ENCODE measurements at regions not wholly inside any gene's neighbourhood (a gene's known extent, or its start where the extent isn't known, plus 50 kb on each side); places are given as distances from the start of the nearest gene placed in this dataset.
"Not testable (repeated sequence)": the region's sequence is repeated elsewhere in the genome, so short reads cannot be mapped to it uniquely, and the experiment has no call there.

GRCh38 chr13:109938255-109938936 lies 152.0 kb upstream of the IRS2 start:
- H3K9me3 ChIP-seq (ENCODE audit: control insufficient read depth, insufficient read depth, low read depth, low read length), result peaks cover 2% of the 10 kb centered on the region; the same call in 1 of the 2 replicates
- H3K27ac ChIP-seq (ENCODE audit: low read depth, low read length), result no peak overlapping the region
- no peaks in the 10 kb centered on the region for H3K4me1 ChIP-seq (ENCODE audit: control insufficient read depth, insufficient read depth, low read length)
- no peaks in the 10 kb centered on the region for H3K27me3 ChIP-seq (ENCODE audit: control insufficient read depth, insufficient read depth, low read length)
- no peak overlapping the region for H3K4me3 ChIP-seq (ENCODE audit: low read depth, low read length)
- no peak overlapping the region for H3K9ac ChIP-seq (ENCODE audit: low read length)
- no peaks in the 10 kb centered on the region for H3K36me3 ChIP-seq (ENCODE audit: control insufficient read depth, insufficient read depth, low read length)

GRCh38 chr13:109934520-109934919 lies 148.1 kb upstream of the IRS2 start:
- not testable (repeated sequence) for H3K4me3 ChIP-seq (ENCODE audit: low read depth, low read length); H3K9me3 ChIP-seq (ENCODE audit: control insufficient read depth, insufficient read depth, low read depth, low read length); H3K27ac ChIP-seq (ENCODE audit: low read depth, low read length); H3K4me1 ChIP-seq (ENCODE audit: control insufficient read depth, insufficient read depth, low read length); H3K27me3 ChIP-seq (ENCODE audit: control insufficient read depth, insufficient read depth, low read length); H3K9ac ChIP-seq (ENCODE audit: low read length); H3K36me3 ChIP-seq (ENCODE audit: control insufficient read depth, insufficient read depth, low read length)

- Histone ChIP-seq H3K27me3 (ENCODE audit: control insufficient read depth, insufficient read depth, low read length) (no peaks in the 10 kb centered on the region), H3K9ac (ENCODE audit: low read length) (no peak overlapping the region), H3K36me3 (ENCODE audit: control insufficient read depth, insufficient read depth, low read length) (no peaks in the 10 kb centered on the region), H3K4me1 (ENCODE audit: control insufficient read depth, insufficient read depth, low read length) (no peaks in the 10 kb centered on the region), H3K4me3 (ENCODE audit: low read depth, low read length) (no peak overlapping the region), H3K27ac (ENCODE audit: low read depth, low read length) (no peak overlapping the region), H3K9me3 (ENCODE audit: control insufficient read depth, insufficient read depth, low read depth, low read length) (no peaks in the 10 kb centered on the region; the same call in 1 of the 2 replicates)
Measured at GRCh38 chr13:109933476-109933875, 147.1 kb upstream of the IRS2 start.

- no peaks in the 10 kb centered on the region for H3K27me3 ChIP-seq (ENCODE audit: control insufficient read depth, insufficient read depth, low read length)
- no peaks in the 10 kb centered on the region for H3K4me1 ChIP-seq (ENCODE audit: control insufficient read depth, insufficient read depth, low read length)
- no peaks in the 10 kb centered on the region for H3K9me3 ChIP-seq (ENCODE audit: control insufficient read depth, insufficient read depth, low read depth, low read length)
- H3K36me3 ChIP-seq (ENCODE audit: control insufficient read depth, insufficient read depth, low read length), result no peaks in the 10 kb centered on the region
- H3K9ac ChIP-seq (ENCODE audit: low read length), result no peak overlapping the region
- H3K27ac ChIP-seq (ENCODE audit: low read depth, low read length), result no peak overlapping the region
- no peak overlapping the region for H3K4me3 ChIP-seq (ENCODE audit: low read depth, low read length)
Measured at GRCh38 chr13:109924376-109924775, 138.0 kb upstream of the IRS2 start.

- no peak overlapping the region for H3K27ac ChIP-seq (ENCODE audit: low read depth, low read length)
- no peaks in the 10 kb centered on the region for H3K36me3 ChIP-seq (ENCODE audit: control insufficient read depth, insufficient read depth, low read length)
- no peaks in the 10 kb centered on the region for H3K9me3 ChIP-seq (ENCODE audit: control insufficient read depth, insufficient read depth, low read depth, low read length)
- no peak overlapping the region for H3K9ac ChIP-seq (ENCODE audit: low read length)
- no peaks in the 10 kb centered on the region for H3K27me3 ChIP-seq (ENCODE audit: control insufficient read depth, insufficient read depth, low read length)
- no peak overlapping the region for H3K4me3 ChIP-seq (ENCODE audit: low read depth, low read length)
- H3K4me1 ChIP-seq (ENCODE audit: control insufficient read depth, insufficient read depth, low read length), result no peaks in the 10 kb centered on the region
Measured at GRCh38 chr13:109922518-109922917, 136.1 kb upstream of the IRS2 start.

- Histone ChIP-seq H3K9ac (ENCODE audit: low read length) (no peak overlapping the region), H3K36me3 (ENCODE audit: control insufficient read depth, insufficient read depth, low read length) (no peaks in the 10 kb centered on the region), H3K4me1 (ENCODE audit: control insufficient read depth, insufficient read depth, low read length) (no peaks in the 10 kb centered on the region), H3K9me3 (ENCODE audit: control insufficient read depth, insufficient read depth, low read depth, low read length) (no peaks in the 10 kb centered on the region), H3K27ac (ENCODE audit: low read depth, low read length) (no peak overlapping the region), H3K27me3 (ENCODE audit: control insufficient read depth, insufficient read depth, low read length) (no peaks in the 10 kb centered on the region), H3K4me3 (ENCODE audit: low read depth, low read length) (no peak overlapping the region)
Measured at GRCh38 chr13:109919715-109920375, 133.5 kb upstream of the IRS2 start.

GRCh38 chr13:109918179-109918711 lies 131.9 kb upstream of the IRS2 start:
- no peaks in the 10 kb centered on the region for H3K9me3 ChIP-seq (ENCODE audit: control insufficient read depth, insufficient read depth, low read depth, low read length)
- no peak overlapping the region for H3K4me3 ChIP-seq (ENCODE audit: low read depth, low read length)
- H3K27me3 ChIP-seq (ENCODE audit: control insufficient read depth, insufficient read depth, low read length), result no peaks in the 10 kb centered on the region
- H3K4me1 ChIP-seq (ENCODE audit: control insufficient read depth, insufficient read depth, low read length), result no peaks in the 10 kb centered on the region
- no peak overlapping the region for H3K9ac ChIP-seq (ENCODE audit: low read length)
- no peaks in the 10 kb centered on the region for H3K36me3 ChIP-seq (ENCODE audit: control insufficient read depth, insufficient read depth, low read length)
- H3K27ac ChIP-seq (ENCODE audit: low read depth, low read length), result no peak overlapping the region

GRCh38 chr13:109917422-109917821 lies 131.0 kb upstream of the IRS2 start:
- Histone ChIP-seq H3K9ac (ENCODE audit: low read length) (no peak overlapping the region), H3K4me1 (ENCODE audit: control insufficient read depth, insufficient read depth, low read length) (no peaks in the 10 kb centered on the region), H3K36me3 (ENCODE audit: control insufficient read depth, insufficient read depth, low read length) (no peaks in the 10 kb centered on the region), H3K4me3 (ENCODE audit: low read depth, low read length) (no peak overlapping the region), H3K27me3 (ENCODE audit: control insufficient read depth, insufficient read depth, low read length) (no peaks in the 10 kb centered on the region), H3K9me3 (ENCODE audit: control insufficient read depth, insufficient read depth, low read depth, low read length) (no peaks in the 10 kb centered on the region), H3K27ac (ENCODE audit: low read depth, low read length) (no peak overlapping the region)

GRCh38 chr13:109913936-109914510 lies 127.6 kb upstream of the IRS2 start:
- Histone ChIP-seq H3K4me1 (ENCODE audit: control insufficient read depth, insufficient read depth, low read length) (no peaks in the 10 kb centered on the region), H3K36me3 (ENCODE audit: control insufficient read depth, insufficient read depth, low read length) (no peaks in the 10 kb centered on the region), H3K9ac (ENCODE audit: low read length) (no peak overlapping the region), H3K9me3 (ENCODE audit: control insufficient read depth, insufficient read depth, low read depth, low read length) (no peaks in the 10 kb centered on the region), H3K4me3 (ENCODE audit: low read depth, low read length) (no peak overlapping the region), H3K27ac (ENCODE audit: low read depth, low read length) (no peak overlapping the region), H3K27me3 (ENCODE audit: control insufficient read depth, insufficient read depth, low read length) (no peaks in the 10 kb centered on the region)

- H3K27ac ChIP-seq (ENCODE audit: low read depth, low read length), result no peak overlapping the region
- H3K4me1 ChIP-seq (ENCODE audit: control insufficient read depth, insufficient read depth, low read length), result no peaks in the 10 kb centered on the region
Measured at GRCh38 chr13:109913186-109913585, 126.8 kb upstream of the IRS2 start.

GRCh38 chr13:109910194-109910593 lies 123.8 kb upstream of the IRS2 start:
- H3K9ac ChIP-seq (ENCODE audit: low read length), result no peak overlapping the region
- no peaks in the 10 kb centered on the region for H3K4me1 ChIP-seq (ENCODE audit: control insufficient read depth, insufficient read depth, low read length)
- H3K36me3 ChIP-seq (ENCODE audit: control insufficient read depth, insufficient read depth, low read length), result no peaks in the 10 kb centered on the region
- no peak overlapping the region for H3K27ac ChIP-seq (ENCODE audit: low read depth, low read length)
- H3K4me3 ChIP-seq (ENCODE audit: low read depth, low read length), result no peak overlapping the region
- no peaks in the 10 kb centered on the region for H3K9me3 ChIP-seq (ENCODE audit: control insufficient read depth, insufficient read depth, low read depth, low read length)
- no peaks in the 10 kb centered on the region for H3K27me3 ChIP-seq (ENCODE audit: control insufficient read depth, insufficient read depth, low read length)

More at GRCh38 chr13:109913186-109913585, 126.8 kb upstream of the IRS2 start:
- Histone ChIP-seq H3K9ac (ENCODE audit: low read length) (no peak overlapping the region), H3K4me3 (ENCODE audit: low read depth, low read length) (no peak overlapping the region), H3K9me3 (ENCODE audit: control insufficient read depth, insufficient read depth, low read depth, low read length) (no peaks in the 10 kb centered on the region), H3K27me3 (ENCODE audit: control insufficient read depth, insufficient read depth, low read length) (no peaks in the 10 kb centered on the region), H3K36me3 (ENCODE audit: control insufficient read depth, insufficient read depth, low read length) (no peaks in the 10 kb centered on the region)

Data from HUES6 (cell line).